GM23338 (cell line): ENCODE measurements at regions not wholly inside any gene's neighbourhood (a gene's known extent, or its start where the extent isn't known, plus 50 kb on each side); places are given as distances from the start of the nearest gene placed in this dataset.

Experiments used
- ATAC-seq: fragments of 200-7000 bp; cut with Tn5 transposase; 3 replicates; pipeline ENCODE4 v1.9.1; 2020
- DNase-seq: peaks from one replicate; pipeline ENCODE4 v3.0.0-alpha.2; 2015; ENCODE audit warnings: low spot score
- H2AFZ ChIP-seq: fragments of 200-600 bp; sonication (generic); 2 replicates; pipeline ENCODE4 v1.8.0; 2016; ENCODE audit warnings: antibody characterized with exemption, mild to moderate bottlenecking, moderate library complexity
- H3F3A ChIP-seq: fragments of 200-600 bp; sonication (generic); replicated peaks from 2 replicates; pipeline ENCODE4 v1.8.0; 2017; ENCODE audit warnings: antibody characterized with exemption, mixed run types, low read depth
- H3K27ac ChIP-seq: fragments of 200-600 bp; sonication (generic); 2 replicates; pipeline ENCODE4 v1.6.1; 2016; ENCODE audit warnings: low read depth
- H3K27me3 ChIP-seq: fragments of 200-600 bp; sonication (generic); 2 replicates; pipeline ENCODE4 v1.8.0; 2016; ENCODE audit warnings: mild to moderate bottlenecking, mixed run types, moderate library complexity; ENCODE audit not compliant: insufficient read depth
- H3K36me3 ChIP-seq: fragments of 200-600 bp; sonication (generic); 2 replicates; pipeline ENCODE4 v1.8.0; 2016; ENCODE audit warnings: mild to moderate bottlenecking; ENCODE audit not compliant: insufficient read depth
- H3K4me1 ChIP-seq: fragments of 200-600 bp; sonication (generic); 2 replicates; pipeline ENCODE4 v1.8.0; 2016; ENCODE audit warnings: mild to moderate bottlenecking, moderate library complexity; ENCODE audit not compliant: insufficient read depth
- H3K4me2 ChIP-seq: fragments of 200-600 bp; sonication (generic); 2 replicates; pipeline ENCODE4 v1.7.1; 2017; ENCODE audit warnings: mixed run types
- H3K4me3 ChIP-seq: fragments of 200-600 bp; sonication (generic); 2 replicates; pipeline ENCODE4 v1.6.1; 2016; ENCODE audit warnings: mixed run types
- H3K79me2 ChIP-seq: fragments of 200-600 bp; sonication (generic); replicated peaks from 2 replicates; pipeline ENCODE4 v1.8.0; 2017; ENCODE audit warnings: mild to moderate bottlenecking; ENCODE audit not compliant: insufficient read depth
- H3K9me2 ChIP-seq: fragments of 200-600 bp; sonication (generic); 2 replicates; pipeline ENCODE4 v1.8.0; 2017; ENCODE audit not compliant: insufficient read depth
- H4K20me1 ChIP-seq: fragments of 200-600 bp; sonication (generic); replicated peaks from 2 replicates; pipeline ENCODE4 v1.8.0; 2017; ENCODE audit warnings: mild to moderate bottlenecking; ENCODE audit not compliant: insufficient read depth
- H3K27ac Mint-ChIP-seq: 2 replicates; pipeline ENCODE4 v1.8.0; 2020; ENCODE audit warnings: inconsistent platforms, mild to moderate bottlenecking, moderate library complexity, mixed read lengths
- H3K27me3 Mint-ChIP-seq: 3 replicates; pipeline ENCODE4 v1.8.0; 2022; ENCODE audit warnings: low read depth, mild to moderate bottlenecking, moderate library complexity, mixed read lengths, inconsistent platforms; ENCODE audit not compliant: insufficient read depth, poor library complexity
- H3K36me3 Mint-ChIP-seq: 3 replicates; pipeline ENCODE4 v1.8.0; 2021; ENCODE audit warnings: low read depth, mild to moderate bottlenecking, inconsistent platforms, moderate library complexity, mixed read lengths
- H3K4me1 Mint-ChIP-seq: 3 replicates; pipeline ENCODE4 v1.8.0; 2020; ENCODE audit warnings: mild to moderate bottlenecking, inconsistent platforms, mixed read lengths
- H3K4me3 Mint-ChIP-seq: 3 replicates; pipeline ENCODE4 v1.8.0; 2021; ENCODE audit warnings: moderate library complexity, mild to moderate bottlenecking, inconsistent platforms, mixed read lengths
- H3K9me3 Mint-ChIP-seq: 3 replicates; pipeline ENCODE4 v1.8.0; 2020; ENCODE audit warnings: moderate library complexity, mild to moderate bottlenecking, inconsistent platforms, mixed read lengths
- CREB1 ChIP-seq: fragments of 250-450 bp; sonication (Bioruptor Pico); IDR thresholded peaks from 2 replicates; pipeline ENCODE4 v1.5.0; 2020; ENCODE audit warnings: low read depth, mild to moderate bottlenecking, moderate library complexity
- CTCF ChIP-seq, 2 experiments: fragments of 200-600 bp in 1 of 2; sonication (generic) in 1 of 2; conservative IDR thresholded peaks; 2 replicates each; pipeline versions ENCODE4 v1.5.1 to v1.6.1; 2016 to 2017; ENCODE audit warnings: antibody characterized with exemption in 2 of 2, low read depth in 2 of 2, mild to moderate bottlenecking in 2 of 2, moderate library complexity in 1 of 2
- EZH2phosphoT487 ChIP-seq: fragments of 200-600 bp; sonication (generic); IDR thresholded peaks from one replicate; pipeline ENCODE4 v1.8.1; 2018; ENCODE audit warnings: antibody characterized with exemption; ENCODE audit not compliant: unreplicated experiment
- JUNB ChIP-seq: IDR thresholded peaks from one replicate; pipeline ENCODE4 v1.6.1; 2016; ENCODE audit warnings: antibody characterized with exemption; ENCODE audit not compliant: unreplicated experiment
- POLR2AphosphoS5 ChIP-seq: IDR thresholded peaks from 2 replicates; pipeline ENCODE4 v1.6.1; 2016; ENCODE audit warnings: antibody characterized with exemption, low read depth
- REST ChIP-seq: IDR thresholded peaks from one replicate; pipeline ENCODE4 v1.6.1; 2018; ENCODE audit warnings: antibody characterized with exemption; ENCODE audit not compliant: unreplicated experiment
- STAT1 ChIP-seq: IDR thresholded peaks from one replicate; pipeline ENCODE4 v1.6.1; 2016; ENCODE audit warnings: antibody characterized with exemption; ENCODE audit not compliant: unreplicated experiment
- ZNF114 ChIP-seq: fragments of 250-450 bp; sonication (Bioruptor Pico); IDR thresholded peaks from 2 replicates; pipeline ENCODE4 v1.5.0; 2020; ENCODE audit warnings: mild to moderate bottlenecking, moderate library complexity
- ZNF331 ChIP-seq: fragments of 250-450 bp; sonication (Bioruptor Pico); IDR thresholded peaks from 2 replicates; pipeline ENCODE4 v1.5.0; 2020; ENCODE audit warnings: low read depth, mild to moderate bottlenecking, moderate library complexity
- TF ChIP-seq, protein P1 (sequence below): IDR thresholded peaks from 2 replicates; pipeline ENCODE4 v1.6.1; 2016; ENCODE audit warnings: antibody characterized with exemption

DNA sequence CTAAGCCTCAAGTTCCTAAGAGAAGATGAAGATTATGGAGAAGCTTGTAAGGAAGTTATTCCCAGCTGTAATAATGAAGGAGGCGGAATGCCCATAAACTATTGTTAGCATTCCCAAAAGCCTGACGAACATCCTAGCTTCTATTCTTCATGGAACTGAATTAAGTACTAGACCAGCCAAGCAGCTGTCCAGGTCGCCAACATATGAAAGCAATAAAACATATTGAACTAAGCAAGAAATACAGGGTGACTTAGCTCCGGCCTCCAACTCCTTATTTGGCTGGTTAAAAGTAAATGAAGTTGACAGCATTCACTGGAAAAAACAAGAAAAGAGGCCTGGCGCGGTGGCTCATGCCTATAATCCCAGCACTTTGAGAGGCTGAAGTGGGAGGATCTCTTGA is 174.0 kb upstream of the TPM1 start:
- H3K79me2 ChIP-seq: no peaks in the 10 kb centered on the region
- H3K27me3 ChIP-seq: no peaks in the 10 kb centered on the region
- no peak overlapping the region for H3K27ac ChIP-seq
- Mint-ChIP-seq H3K9me3 (peaks cover 6% of the 10 kb centered on the region; the same call in 2 of the 3 replicates), H3K4me1 (no peaks in the 10 kb centered on the region; the same call in 2 of the 3 replicates), H3K36me3 (no peaks in the 10 kb centered on the region), H3K4me3 (no peak overlapping the region), H3K27ac (no peak overlapping the region), H3K27me3 (no peaks in the 10 kb centered on the region)
- no peaks in the 10 kb centered on the region for H3K4me1 ChIP-seq
- no peaks in the 10 kb centered on the region for H3K36me3 ChIP-seq
- H3K4me3 ChIP-seq: no peak overlapping the region
- DNase-seq: no peak
- no peaks in the 10 kb centered on the region for H3K9me2 ChIP-seq
- no peak overlapping the region for H3K4me2 ChIP-seq
- ATAC-seq: no peak
- no peak overlapping the region; the same call in 1 of the 2 replicates for H2AFZ ChIP-seq
- H4K20me1 ChIP-seq: no peaks in the 10 kb centered on the region
- H3F3A ChIP-seq: no peaks in the 10 kb centered on the region
- no peak for TF ChIP-seq CTCF (conservative IDR thresholded peaks at IDR 0.05; ENCODE audit: low read depth in 2 of 2)
- TF ChIP-seq STAT1: no peak
- no peak for TF ChIP-seq ZNF114
- TF ChIP-seq REST: no peak
- no peak for TF ChIP-seq CREB1 (CRISPR knock-in tag)
- TF ChIP-seq ZNF331 (CRISPR knock-in tag): no peak

GRCh38 chr15:62869116-62869515 is 173.4 kb upstream of the TPM1 start:
- no peaks in the 10 kb centered on the region for H3K79me2 ChIP-seq
- H4K20me1 ChIP-seq: no peaks in the 10 kb centered on the region
- H3F3A ChIP-seq: no peaks in the 10 kb centered on the region
- Mint-ChIP-seq H3K4me1 (peaks cover 5% of the 10 kb centered on the region; the same call in 2 of the 3 replicates), H3K36me3 (no peaks in the 10 kb centered on the region), H3K4me3 (no peak overlapping the region), H3K27me3 (no peaks in the 10 kb centered on the region), H3K27ac (no peak overlapping the region), H3K9me3 (peaks cover 6% of the 10 kb centered on the region; the same call in 2 of the 3 replicates)
- H3K9me2 ChIP-seq: no peaks in the 10 kb centered on the region
- no peaks in the 10 kb centered on the region for H3K4me1 ChIP-seq
- no peak for ATAC-seq
- no peak overlapping the region for H3K27ac ChIP-seq
- no peaks in the 10 kb centered on the region for H3K36me3 ChIP-seq
- no peak for DNase-seq
- H3K27me3 ChIP-seq: no peaks in the 10 kb centered on the region
- peak overlapping the region; percentile 13; the same call in 1 of the 2 replicates for H2AFZ ChIP-seq
- no peak overlapping the region for H3K4me3 ChIP-seq
- no peak overlapping the region for H3K4me2 ChIP-seq
- TF ChIP-seq CTCF (conservative IDR thresholded peaks at IDR 0.05; ENCODE audit: low read depth in 2 of 2) (no peak), POLR2AphosphoS5 (no peak), EZH2phosphoT487 (no peak), STAT1 (no peak), JUNB (no peak), CREB1 (CRISPR knock-in tag) (no peak), ZNF331 (CRISPR knock-in tag) (no peak)
- TF ChIP-seq, protein P1, sequence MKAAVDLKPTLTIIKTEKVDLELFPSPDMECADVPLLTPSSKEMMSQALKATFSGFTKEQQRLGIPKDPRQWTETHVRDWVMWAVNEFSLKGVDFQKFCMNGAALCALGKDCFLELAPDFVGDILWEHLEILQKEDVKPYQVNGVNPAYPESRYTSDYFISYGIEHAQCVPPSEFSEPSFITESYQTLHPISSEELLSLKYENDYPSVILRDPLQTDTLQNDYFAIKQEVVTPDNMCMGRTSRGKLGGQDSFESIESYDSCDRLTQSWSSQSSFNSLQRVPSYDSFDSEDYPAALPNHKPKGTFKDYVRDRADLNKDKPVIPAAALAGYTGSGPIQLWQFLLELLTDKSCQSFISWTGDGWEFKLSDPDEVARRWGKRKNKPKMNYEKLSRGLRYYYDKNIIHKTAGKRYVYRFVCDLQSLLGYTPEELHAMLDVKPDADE: no peak
